ES-I3 (cell line): ENCODE measurements at regions not wholly inside any gene's neighbourhood (a gene's known extent, or its start where the extent isn't known, plus 50 kb on each side); places are given as distances from the start of the nearest gene placed in this dataset.

Experiments used
- H3K36me3 ChIP-seq: 2 replicates; pipeline ENCODE4 v1.6.1; 2013; ENCODE audit warnings: mild to moderate bottlenecking, low read length, control low read depth, moderate library complexity; ENCODE audit not compliant: insufficient read depth
- H3K4me1 ChIP-seq: 2 replicates; pipeline ENCODE4 v1.6.1; 2013; ENCODE audit warnings: mild to moderate bottlenecking, control low read depth, low read length; ENCODE audit not compliant: insufficient read depth
- H3K9ac ChIP-seq: 2 replicates; pipeline ENCODE4 v1.6.1; 2013; ENCODE audit warnings: low read depth, mild to moderate bottlenecking, low read length, moderate library complexity
- H3K9me3 ChIP-seq: 2 replicates; pipeline ENCODE4 v1.6.1; 2013; ENCODE audit warnings: mild to moderate bottlenecking, low read length, moderate library complexity; ENCODE audit not compliant: control insufficient read depth, insufficient read depth

DNA sequence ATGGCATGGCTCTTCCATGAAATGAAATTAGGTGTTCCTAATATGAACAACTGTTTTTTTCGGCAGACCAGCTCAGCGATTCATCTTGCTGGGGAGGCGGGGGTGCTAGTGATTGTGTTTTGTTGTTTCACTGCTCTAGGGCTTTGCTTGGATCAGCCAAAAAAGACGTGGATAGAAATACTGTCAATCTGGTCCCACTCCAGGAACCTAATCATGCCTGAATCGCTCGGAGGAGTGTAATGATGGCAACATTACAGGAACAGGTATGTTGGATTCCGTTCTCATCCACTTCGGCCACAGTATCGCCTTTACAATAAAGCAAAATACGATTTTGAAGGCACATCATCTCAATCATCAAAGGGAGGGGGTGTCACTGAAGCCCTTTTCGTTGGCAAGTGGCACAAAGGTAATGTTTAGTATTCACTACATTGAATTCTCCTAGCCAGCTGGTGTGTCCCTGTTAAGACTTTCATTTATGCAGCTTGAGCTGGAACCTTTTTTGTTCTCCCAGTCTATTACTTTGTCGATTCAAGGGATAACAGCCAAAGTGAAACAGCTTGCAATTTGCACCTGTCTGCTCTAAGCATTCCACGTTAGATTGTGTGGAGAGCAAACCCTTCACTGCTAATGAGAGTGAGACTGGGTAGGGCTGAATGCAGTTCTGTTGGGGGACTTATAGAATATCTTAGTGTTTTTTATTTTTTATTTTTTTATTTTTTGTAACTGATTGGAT is 477.7 kb downstream of the TFAP2A start:
- no peak overlapping the region for H3K9ac ChIP-seq
- H3K9me3 ChIP-seq, result no peaks in the 10 kb centered on the region
- no peaks in the 10 kb centered on the region for H3K4me1 ChIP-seq
- no peaks in the 10 kb centered on the region for H3K36me3 ChIP-seq

DNA sequence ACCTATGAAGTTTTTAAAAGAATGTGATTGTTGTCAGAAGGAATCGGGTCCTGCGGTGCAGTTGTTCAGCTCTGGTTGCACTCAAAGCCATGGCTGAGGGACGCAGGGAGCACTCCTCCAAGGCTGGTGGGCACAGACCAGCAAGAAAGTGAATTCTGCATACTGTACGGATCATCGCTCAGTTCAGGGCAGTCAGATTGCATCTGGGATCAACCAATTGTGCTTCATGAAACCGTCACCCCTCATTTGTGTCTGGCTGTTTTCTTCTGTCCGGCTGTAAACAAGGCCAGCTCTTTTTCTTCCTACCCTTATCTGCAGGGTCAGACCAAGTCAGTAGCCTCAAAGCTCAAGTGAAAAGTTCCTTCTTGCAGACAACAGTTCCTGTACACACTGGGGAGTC is 478.3 kb downstream of the TFAP2A start:
- no peaks in the 10 kb centered on the region for H3K36me3 ChIP-seq
- H3K9me3 ChIP-seq, result no peaks in the 10 kb centered on the region
- no peaks in the 10 kb centered on the region for H3K4me1 ChIP-seq
- no peak overlapping the region for H3K9ac ChIP-seq

DNA sequence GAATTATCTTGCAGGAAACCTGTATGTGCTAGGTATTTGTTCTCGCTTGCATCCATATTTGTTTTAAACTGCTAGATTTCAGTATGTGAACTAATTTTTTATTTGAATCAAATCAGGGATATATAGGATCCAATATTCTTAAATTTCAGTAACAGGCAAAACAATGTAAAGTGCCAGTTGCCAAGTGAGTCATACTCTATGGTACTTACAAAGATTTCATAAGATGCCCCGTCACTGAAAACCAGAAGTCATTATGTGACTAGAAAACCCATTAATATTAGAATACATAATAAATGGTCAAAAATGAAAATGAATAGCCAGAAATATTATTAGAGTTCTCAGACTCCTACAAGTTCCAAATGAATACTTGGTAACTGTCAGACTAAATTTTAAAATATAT is 481.2 kb downstream of the TFAP2A start:
- Histone ChIP-seq H3K9ac (no peak overlapping the region), H3K9me3 (no peaks in the 10 kb centered on the region), H3K36me3 (no peaks in the 10 kb centered on the region), H3K4me1 (no peaks in the 10 kb centered on the region)

DNA sequence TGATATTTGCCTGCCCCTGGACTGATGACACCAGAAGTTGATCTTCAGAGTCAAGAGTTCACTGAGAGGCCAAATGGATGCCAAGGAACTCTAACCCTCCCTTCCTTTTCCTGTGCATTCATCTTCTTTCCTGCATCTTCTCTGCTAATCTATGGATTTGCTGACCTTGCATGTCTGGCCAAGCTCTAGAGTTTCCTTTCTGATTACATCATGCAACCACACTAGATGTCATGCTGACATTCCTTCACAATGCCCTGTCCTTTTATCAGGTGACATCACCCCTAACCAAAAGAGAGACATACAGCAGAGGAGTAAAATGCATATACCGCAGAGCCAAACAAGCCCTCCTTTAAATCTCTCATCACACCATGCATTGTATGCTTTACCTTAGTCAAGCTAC is 487.6 kb downstream of the TFAP2A start:
- Histone ChIP-seq H3K36me3 (no peaks in the 10 kb centered on the region), H3K9me3 (no peaks in the 10 kb centered on the region), H3K4me1 (no peaks in the 10 kb centered on the region), H3K9ac (no peak overlapping the region)

DNA sequence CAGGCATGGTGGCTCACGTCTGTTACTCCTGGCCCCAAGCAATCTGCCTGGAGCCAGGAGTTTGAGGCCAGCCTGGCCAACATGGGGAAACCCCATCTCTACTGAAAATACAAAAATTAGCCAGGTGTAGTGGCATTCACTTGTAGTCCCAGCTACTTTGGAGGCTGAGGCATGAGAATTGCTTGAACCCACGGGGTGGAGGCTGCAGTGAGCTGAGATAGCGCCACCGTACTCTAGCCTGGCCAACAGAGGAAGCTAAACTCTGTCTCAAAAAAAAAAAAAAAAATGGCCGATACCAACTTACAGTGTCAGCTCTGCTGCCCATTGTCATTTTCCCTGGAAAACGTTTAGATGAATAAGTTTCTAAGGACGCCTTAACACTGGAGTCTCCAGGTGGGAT is 489.9 kb downstream of the TFAP2A start:
- Histone ChIP-seq H3K36me3 (no peaks in the 10 kb centered on the region), H3K4me1 (no peaks in the 10 kb centered on the region)

DNA sequence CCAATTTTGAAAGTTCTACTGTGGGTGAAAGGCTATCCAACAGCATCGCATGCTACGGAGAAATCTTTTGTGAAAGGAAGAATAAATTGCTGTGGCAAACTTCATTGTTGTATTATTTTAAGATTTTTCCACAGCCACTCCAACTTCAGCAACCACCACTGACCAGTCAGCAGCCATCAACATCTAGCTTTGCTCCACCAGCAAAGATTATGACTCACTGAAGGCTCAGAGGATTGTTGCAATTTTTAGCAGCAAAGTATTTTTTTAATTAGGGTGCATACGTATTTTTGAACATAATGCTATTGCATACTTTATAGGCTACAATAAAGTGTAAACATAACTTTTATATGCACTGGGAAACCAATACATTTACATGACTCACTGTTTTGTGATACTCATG is 493.5 kb downstream of the TFAP2A start:
- Histone ChIP-seq H3K4me1 (no peaks in the 10 kb centered on the region), H3K36me3 (no peaks in the 10 kb centered on the region), H3K9ac (no peak overlapping the region), H3K9me3 (no peaks in the 10 kb centered on the region)

More for the DNA sequence above, 489.9 kb downstream of the TFAP2A start:
- H3K9me3 ChIP-seq, result no peaks in the 10 kb centered on the region
- no peak overlapping the region for H3K9ac ChIP-seq

DNA sequence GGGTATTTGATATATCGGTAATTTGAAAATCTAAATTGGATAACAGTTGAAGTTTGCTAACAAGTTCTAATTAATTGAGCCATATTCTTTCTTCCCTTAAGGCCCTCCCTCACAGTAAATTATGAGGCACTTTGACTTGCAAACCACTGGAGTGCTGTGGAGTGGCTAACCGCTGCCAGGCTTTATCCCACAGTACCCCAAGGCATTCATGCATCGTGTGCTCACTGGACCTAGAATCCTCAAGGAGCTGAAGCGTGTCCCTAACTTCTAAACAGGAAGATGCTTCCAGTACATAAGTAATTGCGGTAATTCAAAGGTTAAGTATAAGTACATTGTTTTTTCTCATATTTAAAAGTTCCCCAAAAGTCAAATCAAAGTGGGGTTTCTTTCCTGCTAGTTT is 499.9 kb downstream of the TFAP2A start:
- Histone ChIP-seq H3K9me3 (no peaks in the 10 kb centered on the region), H3K36me3 (no peaks in the 10 kb centered on the region), H3K4me1 (no peaks in the 10 kb centered on the region), H3K9ac (no peak overlapping the region)

DNA sequence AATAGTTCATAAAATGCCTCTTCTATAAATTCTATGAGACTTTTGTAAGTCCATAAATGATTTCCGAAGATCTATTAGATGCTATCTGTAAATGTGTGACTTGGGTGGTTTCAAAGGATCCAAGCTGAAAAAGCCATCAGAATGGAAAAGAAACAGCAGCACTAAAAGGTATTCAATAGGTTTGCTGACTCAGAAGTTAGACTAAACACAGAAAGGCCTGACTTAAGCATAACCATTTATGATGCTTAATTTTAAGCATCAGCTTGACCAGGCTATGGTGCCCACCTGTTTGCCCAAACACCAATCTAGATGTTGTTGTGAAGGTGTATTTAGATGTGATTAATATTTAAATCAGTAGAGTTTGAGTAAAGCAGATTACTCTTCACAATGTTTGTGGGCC is 513.5 kb downstream of the TFAP2A start:
- H3K9ac ChIP-seq, result no peak overlapping the region
- H3K9me3 ChIP-seq, result no peaks in the 10 kb centered on the region
- no peaks in the 10 kb centered on the region for H3K36me3 ChIP-seq

DNA sequence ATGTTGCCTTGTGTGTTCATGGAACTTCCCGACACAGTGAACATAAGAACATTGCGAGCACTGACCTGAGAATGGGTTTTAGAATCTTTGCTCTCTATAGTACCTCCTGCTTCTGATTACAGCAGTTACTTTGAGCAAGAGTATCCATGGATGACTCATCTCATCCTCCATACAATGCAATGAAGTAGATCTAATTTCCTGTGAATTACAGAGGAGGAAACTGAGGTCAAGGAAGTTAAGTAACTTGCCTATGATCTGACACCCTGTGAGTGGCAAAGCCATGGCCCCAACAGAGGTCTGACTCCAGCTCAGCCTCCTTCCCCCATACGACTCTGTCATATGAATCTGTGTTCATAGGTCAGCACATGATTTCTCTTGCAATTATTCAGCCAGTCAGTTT is 518.1 kb downstream of the TFAP2A start:
- no peaks in the 10 kb centered on the region for H3K9me3 ChIP-seq
- no peaks in the 10 kb centered on the region for H3K36me3 ChIP-seq
- H3K4me1 ChIP-seq, result no peaks in the 10 kb centered on the region
- no peak overlapping the region for H3K9ac ChIP-seq

More for the DNA sequence above, 513.5 kb downstream of the TFAP2A start:
- no peaks in the 10 kb centered on the region for H3K4me1 ChIP-seq

DNA sequence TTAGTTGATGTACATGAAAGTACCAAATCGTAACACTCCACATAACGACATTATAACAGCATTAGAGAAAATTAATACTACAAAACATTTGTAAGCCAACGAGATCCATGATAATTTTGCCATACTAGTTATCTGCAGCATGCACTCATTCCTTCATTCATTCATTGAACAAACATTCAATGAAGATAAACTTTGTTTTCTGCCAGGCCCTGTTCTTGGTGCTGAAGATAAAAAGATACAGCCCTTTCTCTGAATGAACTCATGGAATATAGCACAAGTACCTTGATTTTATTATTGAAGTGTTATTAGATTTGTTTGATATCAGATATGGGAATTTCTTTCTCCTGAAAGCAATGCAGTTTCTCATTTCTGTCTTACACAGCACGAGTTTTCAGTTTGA is 524.0 kb downstream of the TFAP2A start:
- no peaks in the 10 kb centered on the region for H3K4me1 ChIP-seq
- H3K9ac ChIP-seq, result no peak overlapping the region
- H3K9me3 ChIP-seq, result no peaks in the 10 kb centered on the region

DNA sequence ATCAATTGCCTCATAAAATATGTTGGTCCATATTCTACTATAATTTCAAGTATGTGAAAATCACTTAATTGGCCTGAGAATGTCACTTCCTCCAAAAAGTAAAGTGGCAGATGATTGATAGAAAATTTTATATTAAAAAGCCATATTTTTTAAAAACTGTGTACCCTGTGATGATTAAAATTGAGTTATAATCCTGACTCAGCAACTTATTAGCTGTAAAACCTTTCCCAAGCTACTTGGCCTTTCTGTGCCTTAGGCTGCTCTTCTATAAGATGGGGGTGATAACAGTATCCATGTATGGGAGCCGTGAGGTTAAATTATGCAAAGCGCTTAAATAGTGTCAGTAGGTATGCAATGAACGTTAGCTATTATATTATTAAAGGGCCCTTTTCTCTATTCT is 524.4 kb downstream of the TFAP2A start:
- H3K9ac ChIP-seq, result no peak overlapping the region
- H3K36me3 ChIP-seq, result no peaks in the 10 kb centered on the region
- no peaks in the 10 kb centered on the region for H3K9me3 ChIP-seq
- no peaks in the 10 kb centered on the region for H3K4me1 ChIP-seq

More for the DNA sequence above, 524.0 kb downstream of the TFAP2A start:
- no peaks in the 10 kb centered on the region for H3K36me3 ChIP-seq

DNA sequence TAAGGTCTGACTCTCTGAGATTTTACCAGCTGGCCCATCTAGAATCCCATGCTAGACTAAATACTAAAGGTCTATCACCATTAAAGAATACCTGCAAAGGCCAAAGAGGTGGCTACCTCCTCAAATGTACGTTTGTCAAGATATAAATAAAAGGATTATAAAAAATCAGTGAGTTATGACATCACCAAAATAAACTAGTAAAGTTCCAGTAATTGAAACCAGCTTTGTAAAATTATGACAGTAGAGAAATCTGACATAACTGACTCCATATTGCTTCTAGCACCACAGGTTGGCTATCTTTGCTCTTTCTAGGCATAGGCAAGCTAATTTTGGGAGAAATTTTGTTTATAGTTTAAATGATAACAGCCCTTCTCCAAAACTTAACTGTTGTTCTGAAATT is 536.3 kb downstream of the TFAP2A start:
- no peaks in the 10 kb centered on the region for H3K36me3 ChIP-seq
- H3K9ac ChIP-seq, result no peak overlapping the region
- no peaks in the 10 kb centered on the region; the same call in 1 of the 2 replicates for H3K9me3 ChIP-seq
- no peaks in the 10 kb centered on the region for H3K4me1 ChIP-seq

DNA sequence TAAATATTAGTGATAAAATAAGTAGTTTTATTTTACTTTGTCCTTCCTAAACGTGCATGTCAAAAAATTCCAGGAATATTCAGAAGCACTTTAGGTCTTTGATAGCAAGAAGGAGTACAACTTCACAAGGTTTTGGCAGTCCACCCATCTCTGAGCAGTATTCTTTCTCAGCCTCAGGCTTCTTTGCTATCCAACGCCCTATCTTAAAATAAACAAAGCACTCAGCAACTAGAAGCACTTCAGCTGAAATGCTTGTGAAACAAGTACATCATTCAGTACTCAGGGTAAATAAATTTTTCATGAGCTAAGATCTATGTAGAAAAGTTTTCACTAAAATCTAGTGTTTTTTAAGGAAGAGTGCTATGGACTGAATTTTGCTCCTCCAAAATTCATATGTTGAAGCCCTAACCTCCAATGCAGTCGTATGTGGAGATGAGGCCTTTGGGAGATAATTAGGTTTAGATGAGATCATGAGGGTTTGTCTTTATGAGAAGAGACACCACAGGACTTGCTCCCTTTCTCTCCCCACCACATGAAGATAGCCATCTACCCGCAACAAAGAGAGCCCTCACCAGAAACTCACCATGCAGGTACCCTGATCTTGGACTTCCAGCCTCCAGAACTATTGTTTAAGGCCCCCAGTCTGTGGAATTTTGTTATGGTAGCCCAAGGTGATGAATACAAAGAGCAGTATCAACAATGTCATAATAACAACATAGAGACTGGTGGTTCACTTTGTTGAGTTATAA is 539.1 kb downstream of the TFAP2A start:
- Histone ChIP-seq H3K9ac (no peak overlapping the region), H3K9me3 (no peaks in the 10 kb centered on the region), H3K36me3 (no peaks in the 10 kb centered on the region), H3K4me1 (no peaks in the 10 kb centered on the region)

DNA sequence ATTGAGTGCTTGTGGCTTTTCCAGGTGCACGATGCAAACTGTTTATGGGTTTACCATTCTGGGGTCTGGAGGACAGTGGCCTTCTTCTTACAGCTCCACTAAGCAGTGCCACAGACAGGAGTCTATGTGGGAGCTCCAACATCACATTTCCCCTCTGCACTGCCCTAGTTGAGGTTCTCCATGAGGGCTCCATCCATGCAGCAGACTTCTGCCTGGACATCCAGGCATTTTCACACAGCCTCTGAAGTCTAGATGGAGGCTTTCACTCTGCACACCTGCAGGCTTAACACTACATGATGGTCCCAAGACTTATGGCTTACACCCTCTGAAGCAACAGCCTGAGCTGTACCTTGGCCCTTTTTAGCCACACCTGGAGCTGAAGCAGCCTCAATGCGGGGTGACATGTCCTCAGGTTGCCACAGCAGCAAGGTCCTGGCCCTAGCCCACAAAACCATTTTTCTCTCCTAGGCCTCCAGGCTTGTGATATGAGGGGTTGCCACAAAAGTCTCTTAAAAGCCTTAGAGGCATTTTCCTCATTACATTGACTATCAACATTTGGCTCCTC is 552.2 kb downstream of the TFAP2A start:
- Histone ChIP-seq H3K36me3 (no peaks in the 10 kb centered on the region; the same call in 1 of the 2 replicates), H3K9me3 (peaks cover 3% of the 10 kb centered on the region; the same call in 1 of the 2 replicates), H3K4me1 (no peaks in the 10 kb centered on the region), H3K9ac (no peak overlapping the region)
